ENCODE measurements at regions not wholly inside any gene's neighbourhood (a gene's known extent, or its start where the extent isn't known, plus 50 kb on each side); places are given as distances from the start of the nearest gene placed in this dataset.
A peak's percentile ranks its signal among the peaks of the same experiment; 100 is the strongest.

DNA sequence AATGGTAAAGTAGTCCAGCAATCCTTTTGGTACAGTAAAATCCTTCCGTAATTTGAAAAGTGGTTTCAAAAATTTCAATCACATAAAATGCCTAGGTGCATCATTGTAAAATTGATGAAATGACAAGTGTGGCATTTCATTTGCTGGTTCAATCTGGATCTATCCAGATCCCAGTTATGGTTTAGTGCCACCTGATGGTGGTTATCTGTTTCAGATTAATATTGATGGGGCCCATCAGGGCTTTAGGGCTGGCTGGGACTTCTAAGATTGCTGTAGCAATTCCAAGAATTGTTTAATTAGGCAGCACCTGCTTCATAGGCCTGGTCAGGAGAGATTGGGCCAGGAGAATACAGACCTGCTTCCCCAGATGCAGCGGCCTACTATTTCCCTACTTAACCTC, 55.5 kb upstream of the PIK3C3 start:
- DNase-seq: no peak
- no peak for TF ChIP-seq POLR2A (IDR thresholded peaks at IDR 0.05)
- TF ChIP-seq, protein P1, sequence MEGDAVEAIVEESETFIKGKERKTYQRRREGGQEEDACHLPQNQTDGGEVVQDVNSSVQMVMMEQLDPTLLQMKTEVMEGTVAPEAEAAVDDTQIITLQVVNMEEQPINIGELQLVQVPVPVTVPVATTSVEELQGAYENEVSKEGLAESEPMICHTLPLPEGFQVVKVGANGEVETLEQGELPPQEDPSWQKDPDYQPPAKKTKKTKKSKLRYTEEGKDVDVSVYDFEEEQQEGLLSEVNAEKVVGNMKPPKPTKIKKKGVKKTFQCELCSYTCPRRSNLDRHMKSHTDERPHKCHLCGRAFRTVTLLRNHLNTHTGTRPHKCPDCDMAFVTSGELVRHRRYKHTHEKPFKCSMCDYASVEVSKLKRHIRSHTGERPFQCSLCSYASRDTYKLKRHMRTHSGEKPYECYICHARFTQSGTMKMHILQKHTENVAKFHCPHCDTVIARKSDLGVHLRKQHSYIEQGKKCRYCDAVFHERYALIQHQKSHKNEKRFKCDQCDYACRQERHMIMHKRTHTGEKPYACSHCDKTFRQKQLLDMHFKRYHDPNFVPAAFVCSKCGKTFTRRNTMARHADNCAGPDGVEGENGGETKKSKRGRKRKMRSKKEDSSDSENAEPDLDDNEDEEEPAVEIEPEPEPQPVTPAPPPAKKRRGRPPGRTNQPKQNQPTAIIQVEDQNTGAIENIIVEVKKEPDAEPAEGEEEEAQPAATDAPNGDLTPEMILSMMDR (IDR thresholded peaks at IDR 0.05): no peak
- no peaks in the 10 kb centered on the region for H3K36me3 ChIP-seq (ENCODE audit: low read depth, missing control alignments)
- intact Hi-C loops (cut with DNase I; ENCODE audit: low total_unique reads): no loop called here
- H3K4me3 ChIP-seq: no peak overlapping the region
- H3K27me3 ChIP-seq: no peaks in the 10 kb centered on the region
- no peaks in the 10 kb centered on the region for H3K4me1 ChIP-seq
- no peak overlapping the region for H3K27ac ChIP-seq
- 91% methylated on average over 2 of the region's 2 CpGs for WGBS, 2 donors
- H3K9me3 ChIP-seq: no peaks in the 10 kb centered on the region

DNA sequence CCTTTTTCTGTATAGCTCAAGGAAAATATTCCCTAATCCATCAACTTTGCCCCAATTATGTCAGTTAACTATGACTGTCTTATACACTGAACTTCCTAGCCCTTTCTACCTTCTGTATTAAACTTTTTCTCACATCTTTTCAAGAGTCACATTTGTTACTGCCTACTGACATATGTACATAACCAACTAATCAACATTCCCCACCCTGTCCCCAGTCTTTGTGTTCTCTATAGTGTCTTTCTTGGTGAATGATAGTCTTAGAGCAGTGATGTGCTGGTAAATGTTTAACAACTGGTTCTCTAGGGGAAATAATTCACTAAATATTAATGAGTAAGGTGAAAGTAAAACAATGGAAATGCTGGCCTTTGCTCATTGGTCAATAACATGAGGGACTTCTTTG, 61.6 kb upstream of the PIK3C3 start:
- no peak for DNase-seq
- TF ChIP-seq, protein P1 (IDR thresholded peaks at IDR 0.05): no peak
- TF ChIP-seq POLR2A (IDR thresholded peaks at IDR 0.05): no peak
- H3K4me3 ChIP-seq: no peak overlapping the region
- no peak overlapping the region for H3K27ac ChIP-seq
- H3K36me3 ChIP-seq (ENCODE audit: low read depth, missing control alignments): no peaks in the 10 kb centered on the region
- no peaks in the 10 kb centered on the region for H3K4me1 ChIP-seq
- no peaks in the 10 kb centered on the region for H3K27me3 ChIP-seq
- intact Hi-C loops (cut with DNase I; ENCODE audit: low total_unique reads): no loop called here
- no peaks in the 10 kb centered on the region for H3K9me3 ChIP-seq

DNA sequence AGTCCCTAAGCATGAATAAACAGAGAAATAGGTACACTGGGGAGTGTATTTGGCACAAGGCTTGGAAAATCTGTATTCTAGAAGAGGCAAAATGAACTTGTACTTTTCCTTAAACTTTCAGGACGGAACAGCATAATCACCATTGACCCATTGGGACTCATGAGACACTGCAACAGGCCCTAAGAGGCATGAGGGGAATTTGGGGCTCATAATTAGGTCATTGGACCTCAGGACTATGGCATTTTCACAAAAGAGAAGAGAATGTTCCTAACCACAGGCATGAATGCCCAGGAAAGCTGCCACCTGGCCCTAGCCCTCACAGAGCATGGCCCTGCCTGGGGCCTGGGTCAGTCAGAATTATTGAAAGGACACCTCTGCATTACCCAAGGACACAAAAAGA, 67.9 kb upstream of the PIK3C3 start:
- intact Hi-C loops (cut with DNase I; ENCODE audit: low total_unique reads): no loop called here
- Histone ChIP-seq H3K27me3 (no peaks in the 10 kb centered on the region), H3K36me3 (ENCODE audit: low read depth, missing control alignments) (no peaks in the 10 kb centered on the region), H3K4me3 (no peak overlapping the region), H3K4me1 (no peaks in the 10 kb centered on the region), H3K27ac (peak overlapping the region in 1 of 2 donors; percentile 16), H3K9me3 (no peaks in the 10 kb centered on the region)
- WGBS, 2 donors: 67% methylated on average over 1 of the region's 1 CpG
- TF ChIP-seq, protein P1 (IDR thresholded peaks at IDR 0.05): no peak
- no peak for TF ChIP-seq POLR2A (IDR thresholded peaks at IDR 0.05)
- no peak for DNase-seq

DNA sequence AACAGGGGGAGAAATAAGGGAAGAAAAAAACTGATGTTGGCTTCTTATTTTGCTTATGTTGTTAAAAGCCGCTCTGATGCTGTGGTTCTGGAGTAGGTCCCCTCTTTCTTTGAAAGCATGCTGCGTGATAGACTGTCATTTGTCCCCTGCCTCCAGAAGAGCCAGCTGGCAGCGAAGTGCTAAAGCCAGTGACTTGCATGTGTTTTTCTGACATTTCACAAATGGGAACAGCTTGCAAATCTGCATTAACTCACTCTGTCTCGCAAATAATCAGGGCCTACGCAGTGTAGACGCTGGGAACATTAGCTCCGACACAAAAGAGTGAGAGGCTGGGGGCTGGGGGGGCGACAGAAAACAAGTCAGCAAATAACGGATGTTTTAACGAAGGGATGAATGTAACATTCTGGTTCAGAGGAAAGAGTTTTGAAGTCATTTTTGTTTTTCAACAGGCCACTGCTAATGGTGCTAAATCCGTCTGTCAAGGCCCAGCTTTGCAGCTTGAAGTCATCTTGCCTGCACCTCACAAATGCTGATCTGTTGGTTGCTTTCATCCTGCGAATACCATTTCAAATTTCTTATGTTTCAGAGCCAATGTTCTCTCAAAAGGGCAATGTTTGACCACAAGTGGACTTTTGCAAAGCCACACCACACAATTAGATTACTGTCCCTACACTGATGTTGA, 68.8 kb upstream of the PIK3C3 start:
- H3K9me3 ChIP-seq: no peaks in the 10 kb centered on the region
- intact Hi-C loops (cut with DNase I; ENCODE audit: low total_unique reads): no loop called here
- WGBS, 2 donors: 77 to 82% methylated on average over 12 of the region's 12 CpGs
- H3K27me3 ChIP-seq: no peaks in the 10 kb centered on the region
- no peak overlapping the region for H3K27ac ChIP-seq
- no peak for DNase-seq
- TF ChIP-seq, protein P1 (IDR thresholded peaks at IDR 0.05): no peak
- TF ChIP-seq POLR2A (IDR thresholded peaks at IDR 0.05): no peak
- no peaks in the 10 kb centered on the region for H3K4me1 ChIP-seq
- H3K36me3 ChIP-seq (ENCODE audit: low read depth, missing control alignments): no peaks in the 10 kb centered on the region
- no peak overlapping the region for H3K4me3 ChIP-seq

DNA sequence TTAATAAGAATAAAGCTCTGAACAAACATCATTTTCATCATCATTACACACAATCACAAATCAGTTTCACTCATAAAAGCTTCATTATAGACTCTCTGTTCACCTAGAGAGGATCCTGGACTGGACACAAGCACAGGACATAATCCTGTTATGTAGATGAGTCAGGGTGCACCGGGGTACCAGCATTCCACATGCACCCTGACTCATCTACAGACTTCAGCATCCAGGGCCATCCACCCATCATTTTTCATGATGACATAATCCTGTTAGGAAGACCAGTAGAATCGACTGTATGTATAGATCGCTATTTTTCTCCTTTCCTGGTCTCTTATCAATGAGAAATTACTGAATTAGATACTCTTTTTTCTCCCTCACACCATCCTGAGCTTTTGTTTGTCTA, 73.7 kb upstream of the PIK3C3 start:
- H3K36me3 ChIP-seq (ENCODE audit: low read depth, missing control alignments): no peaks in the 10 kb centered on the region
- 79 to 92% methylated on average over 3 of the region's 3 CpGs for WGBS, 2 donors

More for the DNA sequence above, 73.7 kb upstream of the PIK3C3 start:
- Histone ChIP-seq H3K4me3 (no peak overlapping the region), H3K9me3 (no peaks in the 10 kb centered on the region), H3K4me1 (no peaks in the 10 kb centered on the region), H3K27me3 (no peaks in the 10 kb centered on the region), H3K27ac (no peak overlapping the region)
- TF ChIP-seq POLR2A (IDR thresholded peaks at IDR 0.05): no peak
- TF ChIP-seq, protein P1 (IDR thresholded peaks at IDR 0.05): no peak
- intact Hi-C loops (cut with DNase I; ENCODE audit: low total_unique reads): no loop called here
- DNase-seq: no peak

Measured in testis (tissue), 2 donors.